H7 (cell line): ENCODE measurements at regions not wholly inside any gene's neighbourhood (a gene's known extent, or its start where the extent isn't known, plus 50 kb on each side); places are given as distances from the start of the nearest gene placed in this dataset.
"Not testable (repeated sequence)": the region's sequence is repeated elsewhere in the genome, so short reads cannot be mapped to it uniquely, and the experiment has no call there.

Experiments used
- DNase-seq: peaks from one replicate; pipeline ENCODE4 v3.0.0; 2012
- H3K27me3 ChIP-seq: 2 replicates; pipeline ENCODE4 v1.6.0; 2011; ENCODE audit warnings: mild to moderate bottlenecking, low read length; ENCODE audit not compliant: control insufficient read depth, insufficient read depth
- H3K36me3 ChIP-seq: replicated peaks from 2 replicates; pipeline ENCODE4 v1.5.1; 2011; ENCODE audit warnings: low read length; ENCODE audit not compliant: control insufficient read depth, insufficient read depth
- H3K4me3 ChIP-seq: 2 replicates; pipeline ENCODE4 v1.5.1; 2011; ENCODE audit warnings: low read depth, mild to moderate bottlenecking, control low read depth, low read length, moderate library complexity; ENCODE audit not compliant: insufficient read depth

GRCh38 chr13:88217883-88218282 lies 546.7 kb downstream of the SLITRK5 start:
- no peak for DNase-seq

GRCh38 chr13:88223958-88224357 lies 552.8 kb downstream of the SLITRK5 start:
- no peaks in the 10 kb centered on the region for H3K36me3 ChIP-seq
- no peak overlapping the region for H3K4me3 ChIP-seq
- no peak for DNase-seq
- no peaks in the 10 kb centered on the region for H3K27me3 ChIP-seq

More at GRCh38 chr13:88217883-88218282, 546.7 kb downstream of the SLITRK5 start:
- Histone ChIP-seq H3K27me3 (no peaks in the 10 kb centered on the region), H3K36me3 (no peaks in the 10 kb centered on the region), H3K4me3 (no peak overlapping the region)

GRCh38 chr13:88235441-88235840 lies 564.3 kb downstream of the SLITRK5 start:
- H3K36me3 ChIP-seq = no peaks in the 10 kb centered on the region
- no peak for DNase-seq
- no peaks in the 10 kb centered on the region for H3K27me3 ChIP-seq
- no peak overlapping the region for H3K4me3 ChIP-seq

GRCh38 chr13:88246239-88246638 lies 575.1 kb downstream of the SLITRK5 start:
- no peak for DNase-seq
- H3K36me3 ChIP-seq = no peaks in the 10 kb centered on the region
- H3K27me3 ChIP-seq = no peaks in the 10 kb centered on the region
- no peak overlapping the region for H3K4me3 ChIP-seq

- peak; percentile 1 for DNase-seq
- Histone ChIP-seq H3K36me3 (no peaks in the 10 kb centered on the region), H3K4me3 (no peak overlapping the region), H3K27me3 (no peaks in the 10 kb centered on the region)
These were observed 577.2 kb downstream of the SLITRK5 start for GRCh38 chr13:88248393-88248792.

- H3K36me3 ChIP-seq = no peaks in the 10 kb centered on the region
- DNase-seq = no peak
- H3K4me3 ChIP-seq = no peak overlapping the region
- H3K27me3 ChIP-seq = no peaks in the 10 kb centered on the region
These were observed 586.5 kb downstream of the SLITRK5 start for GRCh38 chr13:88257706-88258105.

GRCh38 chr13:88263808-88264207 lies 592.6 kb downstream of the SLITRK5 start:
- no peaks in the 10 kb centered on the region for H3K36me3 ChIP-seq
- H3K27me3 ChIP-seq = no peaks in the 10 kb centered on the region
- no peak for DNase-seq
- H3K4me3 ChIP-seq = no peak overlapping the region

GRCh38 chr13:88281841-88282240 lies 610.7 kb downstream of the SLITRK5 start:
- Histone ChIP-seq H3K36me3 (no peaks in the 10 kb centered on the region), H3K27me3 (no peaks in the 10 kb centered on the region), H3K4me3 (no peak overlapping the region)
- DNase-seq = no peak

- no peak for DNase-seq
- H3K27me3 ChIP-seq = no peaks in the 10 kb centered on the region
- H3K36me3 ChIP-seq = no peaks in the 10 kb centered on the region
- H3K4me3 ChIP-seq = no peak overlapping the region
These were observed 614.2 kb downstream of the SLITRK5 start for GRCh38 chr13:88285329-88285728.

GRCh38 chr13:88288326-88288725 lies 617.2 kb downstream of the SLITRK5 start:
- no peak overlapping the region for H3K4me3 ChIP-seq
- H3K36me3 ChIP-seq = no peaks in the 10 kb centered on the region
- DNase-seq = no peak
- no peaks in the 10 kb centered on the region for H3K27me3 ChIP-seq

- H3K36me3 ChIP-seq, H3K4me3 ChIP-seq, H3K27me3 ChIP-seq, DNase-seq: not testable (repeated sequence)
These were observed 620.6 kb downstream of the SLITRK5 start for GRCh38 chr13:88291731-88292130.

- H3K36me3 ChIP-seq = no peaks in the 10 kb centered on the region
- no peak for DNase-seq
- H3K4me3 ChIP-seq = no peak overlapping the region
- H3K27me3 ChIP-seq = no peaks in the 10 kb centered on the region
These were observed 623.2 kb downstream of the SLITRK5 start for GRCh38 chr13:88294368-88294767.

GRCh38 chr13:88303157-88303556 lies 632.0 kb downstream of the SLITRK5 start:
- H3K27me3 ChIP-seq = no peaks in the 10 kb centered on the region
- no peaks in the 10 kb centered on the region for H3K36me3 ChIP-seq
- no peak for DNase-seq
- no peak overlapping the region for H3K4me3 ChIP-seq

GRCh38 chr13:88303605-88304004 lies 632.4 kb downstream of the SLITRK5 start:
- H3K4me3 ChIP-seq = no peak overlapping the region
- H3K36me3 ChIP-seq = no peaks in the 10 kb centered on the region
- no peak for DNase-seq
- H3K27me3 ChIP-seq = no peaks in the 10 kb centered on the region

- Histone ChIP-seq H3K36me3 (no peaks in the 10 kb centered on the region), H3K4me3 (no peak overlapping the region), H3K27me3 (no peaks in the 10 kb centered on the region)
- DNase-seq = no peak
These were observed 643.3 kb downstream of the SLITRK5 start for GRCh38 chr13:88314496-88314895.

- Histone ChIP-seq H3K4me3 (no peak overlapping the region), H3K27me3 (no peaks in the 10 kb centered on the region), H3K36me3 (no peaks in the 10 kb centered on the region)
- no peak for DNase-seq
These were observed 657.9 kb downstream of the SLITRK5 start for GRCh38 chr13:88329066-88329465.
